ENCODE measurements at regions not wholly inside any gene's neighbourhood (a gene's known extent, or its start where the extent isn't known, plus 50 kb on each side); places are given as distances from the start of the nearest gene placed in this dataset.
A peak's percentile ranks its signal among the peaks of the same experiment; 100 is the strongest.

- H3K36me3 ChIP-seq (ENCODE audit: control insufficient read depth in 4 of 4, insufficient read depth in 4 of 4, low read length in 3 of 4), result no peaks in the 10 kb centered on the region
- peaks cover 0 to 31% (median 4%) of the 10 kb centered on the region in 4 experiments for H3K4me1 ChIP-seq (ENCODE audit: control extremely low read depth in 1 of 4, control insufficient read depth in 4 of 4, insufficient read depth in 4 of 4, low read length in 3 of 4)
- H3K4me3 ChIP-seq (ENCODE audit: control insufficient read depth in 1 of 7, extremely low read depth in 1 of 7, insufficient read depth in 4 of 7, low read depth in 2 of 7, low read length in 6 of 7), result no peak overlapping the region
- ChIA-PET CTCF (interaction anchor here (1.3 to 1.4 kb wide), 2 partner anchors 8 to 10 kb away, joined by 3 to 4 read pairs; no protein-coding TSS in a partner anchor), POLR2A (no interaction called here)
- H3K9me3 ChIP-seq (ENCODE audit: control extremely low read depth in 1 of 5, control insufficient read depth in 4 of 5, insufficient read depth in 2 of 5, low read depth in 1 of 5, low read length in 4 of 5), result no peaks in the 10 kb centered on the region
- H3K27me3 ChIP-seq (replicated peaks in 2 of 5; ENCODE audit: control insufficient read depth in 4 of 5, insufficient read depth in 5 of 5, low read length in 4 of 5), result no peaks in the 10 kb centered on the region
- peak; percentile 34 to 90 (median 76) for DNase-seq
- H3K27ac ChIP-seq (ENCODE audit: insufficient read depth in 1 of 2, low read depth in 1 of 2, low read length in 2 of 2, poor library complexity in 1 of 2, severe bottlenecking in 2 of 2), result peak overlapping the region in 1 of 2 experiments; percentile 38
- WGBS (ENCODE audit: insufficient coverage), result no CpG with 5 or more reads among the region's 3 CpGs
Observed at GRCh38 chr9:108631496-108632285, 224.1 kb downstream of the ACTL7B start.

GRCh38 chr9:108628316-108628715 is 227.5 kb downstream of the ACTL7B start:
- no peak overlapping the region for H3K27ac ChIP-seq (ENCODE audit: insufficient read depth in 1 of 2, low read depth in 1 of 2, low read length in 2 of 2, poor library complexity in 1 of 2, severe bottlenecking in 2 of 2)
- CTCF ChIA-PET, result interaction anchor here (0.8 kb wide), 1 partner anchor 63 kb away, joined by 4 read pairs; no protein-coding TSS in a partner anchor
- H3K4me1 ChIP-seq (ENCODE audit: control extremely low read depth in 1 of 4, control insufficient read depth in 4 of 4, insufficient read depth in 4 of 4, low read length in 3 of 4), result peaks cover 0 to 10% (median 0%) of the 10 kb centered on the region in 4 experiments
- H3K36me3 ChIP-seq (ENCODE audit: control insufficient read depth in 4 of 4, insufficient read depth in 4 of 4, low read length in 3 of 4), result no peaks in the 10 kb centered on the region
- no peak for DNase-seq
- no peaks in the 10 kb centered on the region for H3K27me3 ChIP-seq (replicated peaks in 2 of 5; ENCODE audit: control insufficient read depth in 4 of 5, insufficient read depth in 5 of 5, low read length in 4 of 5)
- no peak overlapping the region for H3K4me3 ChIP-seq (ENCODE audit: control insufficient read depth in 1 of 7, extremely low read depth in 1 of 7, insufficient read depth in 4 of 7, low read depth in 2 of 7, low read length in 6 of 7)
- POLR2A ChIA-PET, result no interaction called here
- H3K9me3 ChIP-seq (ENCODE audit: control extremely low read depth in 1 of 5, control insufficient read depth in 4 of 5, insufficient read depth in 2 of 5, low read depth in 1 of 5, low read length in 4 of 5), result no peaks in the 10 kb centered on the region

GRCh38 chr9:108626743-108627142 is 229.0 kb downstream of the ACTL7B start:
- no peaks in the 10 kb centered on the region for H3K27me3 ChIP-seq (replicated peaks in 2 of 5; ENCODE audit: control insufficient read depth in 4 of 5, insufficient read depth in 5 of 5, low read length in 4 of 5)
- CTCF ChIA-PET, result interaction anchor here (0.8 kb wide), 1 partner anchor 27 kb away, joined by 3 read pairs; no protein-coding TSS in a partner anchor
- DNase-seq, result no peak
- POLR2A ChIA-PET, result no interaction called here
- 98% methylated on average over 11 of the region's 19 CpGs for WGBS (ENCODE audit: insufficient coverage)
- peaks cover 0 to 5% (median 0%) of the 10 kb centered on the region in 4 experiments for H3K4me1 ChIP-seq (ENCODE audit: control extremely low read depth in 1 of 4, control insufficient read depth in 4 of 4, insufficient read depth in 4 of 4, low read length in 3 of 4)
- no peaks in the 10 kb centered on the region for H3K9me3 ChIP-seq (ENCODE audit: control extremely low read depth in 1 of 5, control insufficient read depth in 4 of 5, insufficient read depth in 2 of 5, low read depth in 1 of 5, low read length in 4 of 5)
- H3K27ac ChIP-seq (ENCODE audit: insufficient read depth in 1 of 2, low read depth in 1 of 2, low read length in 2 of 2, poor library complexity in 1 of 2, severe bottlenecking in 2 of 2), result no peak overlapping the region
- H3K36me3 ChIP-seq (ENCODE audit: control insufficient read depth in 4 of 4, insufficient read depth in 4 of 4, low read length in 3 of 4), result no peaks in the 10 kb centered on the region
- H3K4me3 ChIP-seq (ENCODE audit: control insufficient read depth in 1 of 7, extremely low read depth in 1 of 7, insufficient read depth in 4 of 7, low read depth in 2 of 7, low read length in 6 of 7), result no peak overlapping the region

- DNase-seq, result peak in 2 of 3 donors; percentile 46 to 60
- ChIA-PET POLR2A (no interaction called here), CTCF (no interaction called here)
- H3K9me3 ChIP-seq (ENCODE audit: control extremely low read depth in 1 of 5, control insufficient read depth in 4 of 5, insufficient read depth in 2 of 5, low read depth in 1 of 5, low read length in 4 of 5), result no peaks in the 10 kb centered on the region
- H3K27ac ChIP-seq (ENCODE audit: insufficient read depth in 1 of 2, low read depth in 1 of 2, low read length in 2 of 2, poor library complexity in 1 of 2, severe bottlenecking in 2 of 2), result no peak overlapping the region
- H3K4me1 ChIP-seq (ENCODE audit: control extremely low read depth in 1 of 4, control insufficient read depth in 4 of 4, insufficient read depth in 4 of 4, low read length in 3 of 4), result no peaks in the 10 kb centered on the region
- H3K27me3 ChIP-seq (replicated peaks in 2 of 5; ENCODE audit: control insufficient read depth in 4 of 5, insufficient read depth in 5 of 5, low read length in 4 of 5), result no peaks in the 10 kb centered on the region
- H3K4me3 ChIP-seq (ENCODE audit: control insufficient read depth in 1 of 7, extremely low read depth in 1 of 7, insufficient read depth in 4 of 7, low read depth in 2 of 7, low read length in 6 of 7), result no peak overlapping the region
- no peaks in the 10 kb centered on the region for H3K36me3 ChIP-seq (ENCODE audit: control insufficient read depth in 4 of 4, insufficient read depth in 4 of 4, low read length in 3 of 4)
- no CpG with 5 or more reads among the region's 3 CpGs for whole genome bisulfite sequencing (ENCODE audit: insufficient coverage)
Observed at GRCh38 chr9:108621991-108622855, 233.6 kb downstream of the ACTL7B start.

GRCh38 chr9:108620767-108621166 is 235.0 kb downstream of the ACTL7B start:
- peaks cover 0 to 2% (median 0%) of the 10 kb centered on the region in 4 experiments for H3K4me1 ChIP-seq (ENCODE audit: control extremely low read depth in 1 of 4, control insufficient read depth in 4 of 4, insufficient read depth in 4 of 4, low read length in 3 of 4)
- no peaks in the 10 kb centered on the region for H3K27me3 ChIP-seq (replicated peaks in 2 of 5; ENCODE audit: control insufficient read depth in 4 of 5, insufficient read depth in 5 of 5, low read length in 4 of 5)
- DNase-seq, result no peak
- POLR2A ChIA-PET, result no interaction called here
- H3K4me3 ChIP-seq (ENCODE audit: control insufficient read depth in 1 of 7, extremely low read depth in 1 of 7, insufficient read depth in 4 of 7, low read depth in 2 of 7, low read length in 6 of 7), result no peak overlapping the region
- no peaks in the 10 kb centered on the region for H3K36me3 ChIP-seq (ENCODE audit: control insufficient read depth in 4 of 4, insufficient read depth in 4 of 4, low read length in 3 of 4)
- no CpG with 5 or more reads among the region's 2 CpGs for WGBS (ENCODE audit: insufficient coverage)
- no peaks in the 10 kb centered on the region for H3K9me3 ChIP-seq (ENCODE audit: control extremely low read depth in 1 of 5, control insufficient read depth in 4 of 5, insufficient read depth in 2 of 5, low read depth in 1 of 5, low read length in 4 of 5)
- H3K27ac ChIP-seq (ENCODE audit: insufficient read depth in 1 of 2, low read depth in 1 of 2, low read length in 2 of 2, poor library complexity in 1 of 2, severe bottlenecking in 2 of 2), result no peak overlapping the region
- CTCF ChIA-PET, result interaction anchor here (0.7 to 1.4 kb wide), 2 partner anchors 25 to 1196 kb away, joined by 3 to 4 read pairs; no protein-coding TSS in a partner anchor

GRCh38 chr9:108618906-108619550 is 236.8 kb downstream of the ACTL7B start:
- CTCF ChIA-PET, result no interaction called here
- POLR2A ChIA-PET, result no interaction called here

More at GRCh38 chr9:108618906-108619550, 236.8 kb downstream of the ACTL7B start:
- H3K27ac ChIP-seq (ENCODE audit: insufficient read depth in 1 of 2, low read depth in 1 of 2, low read length in 2 of 2, poor library complexity in 1 of 2, severe bottlenecking in 2 of 2), result no peak overlapping the region
- H3K4me1 ChIP-seq (ENCODE audit: control extremely low read depth in 1 of 4, control insufficient read depth in 4 of 4, insufficient read depth in 4 of 4, low read length in 3 of 4), result peaks cover 0 to 11% (median 0%) of the 10 kb centered on the region in 4 experiments
- no peaks in the 10 kb centered on the region for H3K9me3 ChIP-seq (ENCODE audit: control extremely low read depth in 1 of 5, control insufficient read depth in 4 of 5, insufficient read depth in 2 of 5, low read depth in 1 of 5, low read length in 4 of 5)
- no peaks in the 10 kb centered on the region for H3K27me3 ChIP-seq (replicated peaks in 2 of 5; ENCODE audit: control insufficient read depth in 4 of 5, insufficient read depth in 5 of 5, low read length in 4 of 5)
- DNase-seq, result no peak
- WGBS (ENCODE audit: insufficient coverage), result 97% methylated on average over 7 of the region's 8 CpGs
- no peaks in the 10 kb centered on the region for H3K36me3 ChIP-seq (ENCODE audit: control insufficient read depth in 4 of 4, insufficient read depth in 4 of 4, low read length in 3 of 4)
- no peak overlapping the region for H3K4me3 ChIP-seq (ENCODE audit: control insufficient read depth in 1 of 7, extremely low read depth in 1 of 7, insufficient read depth in 4 of 7, low read depth in 2 of 7, low read length in 6 of 7)

Data from common myeloid progenitor, CD34-positive (primary cell).